ENCODE measurements at regions not wholly inside any gene's neighbourhood (a gene's known extent, or its start where the extent isn't known, plus 50 kb on each side); places are given as distances from the start of the nearest gene placed in this dataset.

- FAIRE-seq: no peak
- TF ChIP-seq CTCF (IDR thresholded peaks at IDR 0.05; ENCODE audit: insufficient read depth, missing control alignments): no peak
- no peak for DNase-seq (ENCODE audit: insufficient read length, low spot score)
Measured at GRCh38 chr3:177930771-177931170, 605.5 kb upstream of the KCNMB2 start.

GRCh38 chr3:177931346-177931745 is 604.9 kb upstream of the KCNMB2 start:
- no peak for TF ChIP-seq CTCF (IDR thresholded peaks at IDR 0.05; ENCODE audit: insufficient read depth, missing control alignments)
- DNase-seq (ENCODE audit: insufficient read length, low spot score) (no peak), FAIRE-seq (no peak)

- DNase-seq (ENCODE audit: insufficient read length, low spot score) (no peak), FAIRE-seq (no peak)
- no peak for TF ChIP-seq CTCF (IDR thresholded peaks at IDR 0.05; ENCODE audit: insufficient read depth, missing control alignments)
Measured at GRCh38 chr3:177932346-177932745, 603.9 kb upstream of the KCNMB2 start.

GRCh38 chr3:177932750-177933660 is 603.2 kb upstream of the KCNMB2 start:
- DNase-seq (ENCODE audit: insufficient read length, low spot score) (no peak), FAIRE-seq (no peak)
- no peak for TF ChIP-seq CTCF (IDR thresholded peaks at IDR 0.05; ENCODE audit: insufficient read depth, missing control alignments)

GRCh38 chr3:177934001-177934891 is 602.0 kb upstream of the KCNMB2 start:
- DNase-seq (ENCODE audit: insufficient read length, low spot score) (no peak), FAIRE-seq (no peak)
- TF ChIP-seq CTCF (IDR thresholded peaks at IDR 0.05; ENCODE audit: insufficient read depth, missing control alignments): no peak

- TF ChIP-seq CTCF (IDR thresholded peaks at IDR 0.05; ENCODE audit: insufficient read depth, missing control alignments): no peak
- FAIRE-seq (no peak), DNase-seq (ENCODE audit: insufficient read length, low spot score) (no peak)
Measured at GRCh38 chr3:177935047-177935446, 601.2 kb upstream of the KCNMB2 start.
